Keratinocyte (primary cell): ENCODE measurements at regions not wholly inside any gene's neighbourhood (a gene's known extent, or its start where the extent isn't known, plus 50 kb on each side); places are given as distances from the start of the nearest gene placed in this dataset.

Experiments
- CTCF ChIP-seq, 3 experiments: IDR thresholded peaks in 1 of 3; conservative IDR thresholded peaks in 1 of 3; optimal IDR thresholded peaks in 1 of 3; 2 replicates in 2 of 3; 3 replicates in 1 of 3; pipeline versions ENCODE3 to v1.5.1; 2011; ENCODE audit warnings: low read length in 3 of 3, mild to moderate bottlenecking in 3 of 3, moderate library complexity in 2 of 3, control low read depth in 1 of 3, inconsistent platforms in 1 of 3; ENCODE audit not compliant: insufficient read depth in 2 of 3; ENCODE audit errors: extremely low read depth in 1 of 3
- EZH2 ChIP-seq: IDR thresholded peaks from one replicate; pipeline ENCODE4 v1.6.1; 2012; ENCODE audit warnings: inconsistent platforms, mild to moderate bottlenecking, low read length, moderate library complexity

- TF ChIP-seq CTCF (optimal IDR thresholded peaks at IDR 0.05 in 1 of 3, IDR thresholded peaks at IDR 0.05 in 1 of 3, conservative IDR thresholded peaks at IDR 0.05 in 1 of 3; ENCODE audit: extremely low read depth in 1 of 3, insufficient read depth in 2 of 3, low read length in 3 of 3) = no peak
- TF ChIP-seq EZH2 = no peak
Measured at GRCh38 chr14:79938185-79938584, 273.1 kb downstream of the DIO2 start.
